Osteoblast (primary cell): ENCODE measurements at regions not wholly inside any gene's neighbourhood (a gene's known extent, or its start where the extent isn't known, plus 50 kb on each side); places are given as distances from the start of the nearest gene placed in this dataset.

Experiments used
- DNase-seq: peaks from one replicate; pipeline ENCODE4 v3.0.0; 2011; ENCODE audit warnings: low spot score, mixed read lengths; ENCODE audit not compliant: insufficient read length; ENCODE audit errors: missing footprints
- H2AFZ ChIP-seq: 2 replicates; pipeline ENCODE4 v1.6.0; 2011; ENCODE audit warnings: mild to moderate bottlenecking, low read length
- H3K27ac ChIP-seq: 2 replicates; pipeline ENCODE4 v1.5.1; 2011; ENCODE audit warnings: mild to moderate bottlenecking, low read depth, low read length, moderate library complexity
- H3K27me3 ChIP-seq: 2 replicates; pipeline ENCODE4 v1.6.0; 2012; ENCODE audit warnings: mild to moderate bottlenecking, control low read depth, inconsistent platforms, low read length, moderate library complexity; ENCODE audit not compliant: insufficient read depth
- H3K36me3 ChIP-seq: 2 replicates; pipeline ENCODE4 v1.5.1; 2011; ENCODE audit warnings: mild to moderate bottlenecking, low read length, control low read depth, moderate library complexity; ENCODE audit not compliant: insufficient read depth
- H3K4me1 ChIP-seq: 2 replicates; pipeline ENCODE4 v1.5.1; 2011; ENCODE audit warnings: mild to moderate bottlenecking, low read length, control low read depth, moderate library complexity; ENCODE audit not compliant: insufficient read depth
- H3K4me2 ChIP-seq: 2 replicates; pipeline ENCODE4 v1.6.0; 2011; ENCODE audit warnings: mild to moderate bottlenecking, low read length; ENCODE audit not compliant: insufficient read depth
- H3K4me3 ChIP-seq: fragments of 200-600 bp; sonication (generic); 3 replicates; pipeline ENCODE4 v1.5.1; 2012; ENCODE audit warnings: mild to moderate bottlenecking, low read length, inconsistent platforms; ENCODE audit not compliant: insufficient read depth
- H3K79me2 ChIP-seq: 2 replicates; pipeline ENCODE4 v1.6.0; 2012; ENCODE audit warnings: mild to moderate bottlenecking, low read length, control low read depth, inconsistent platforms; ENCODE audit not compliant: insufficient read depth
- H3K9me3 ChIP-seq: 2 replicates; pipeline ENCODE4 v1.5.1; 2011; ENCODE audit warnings: low read depth, low read length, control low read depth
- H4K20me1 ChIP-seq: 2 replicates; pipeline ENCODE4 v1.6.0; 2012; ENCODE audit warnings: mild to moderate bottlenecking, low read length, control low read depth; ENCODE audit not compliant: insufficient read depth
- CTCF ChIP-seq: IDR thresholded peaks from 2 replicates; pipeline ENCODE4 v1.5.1; 2011; ENCODE audit warnings: mild to moderate bottlenecking, low read depth, low read length, moderate library complexity; ENCODE audit errors: extremely low read depth

DNA sequence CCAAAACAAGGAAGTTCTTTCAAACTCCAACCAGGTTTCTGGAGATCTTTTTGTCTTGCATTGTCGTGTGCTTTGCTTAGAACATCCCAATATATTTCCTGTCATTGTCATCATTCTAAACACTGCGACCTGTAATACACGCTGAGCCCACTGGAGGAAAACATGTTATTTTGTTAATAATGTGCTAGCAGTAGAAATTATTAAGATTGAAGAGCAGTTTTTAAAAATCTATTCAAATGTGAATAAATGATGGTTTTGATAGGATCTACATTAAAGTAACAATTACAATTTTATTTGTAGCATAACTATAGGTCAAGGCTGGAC, 268.5 kb downstream of the PTPRC start:
- no peaks in the 10 kb centered on the region for H3K9me3 ChIP-seq
- no peak for TF ChIP-seq CTCF
- peaks cover 87% of the 10 kb centered on the region for H3K79me2 ChIP-seq
- no peak overlapping the region for H3K27ac ChIP-seq
- no peak overlapping the region for H3K4me3 ChIP-seq
- no peak for DNase-seq
- H3K27me3 ChIP-seq, result no peaks in the 10 kb centered on the region
- H3K36me3 ChIP-seq, result no peaks in the 10 kb centered on the region
- H2AFZ ChIP-seq, result no peak overlapping the region
- peaks cover 15% of the 10 kb centered on the region for H4K20me1 ChIP-seq
- no peak overlapping the region for H3K4me2 ChIP-seq
- peaks cover 21% of the 10 kb centered on the region for H3K4me1 ChIP-seq

- DNase-seq, result no peak
- Histone ChIP-seq H3K27ac (peak overlapping the region; percentile 4), H4K20me1 (peaks cover 19% of the 10 kb centered on the region), H3K36me3 (peaks cover under 1% of the 10 kb centered on the region), H3K79me2 (peaks cover 87% of the 10 kb centered on the region), H3K27me3 (no peaks in the 10 kb centered on the region), H3K9me3 (no peaks in the 10 kb centered on the region), H2AFZ (no peak overlapping the region), H3K4me2 (no peak overlapping the region), H3K4me3 (no peak overlapping the region), H3K4me1 (peaks cover 37% of the 10 kb centered on the region)
- no peak for TF ChIP-seq CTCF
Measured at GRCh38 chr1:198908995-198909394, 270.2 kb downstream of the PTPRC start.

DNA sequence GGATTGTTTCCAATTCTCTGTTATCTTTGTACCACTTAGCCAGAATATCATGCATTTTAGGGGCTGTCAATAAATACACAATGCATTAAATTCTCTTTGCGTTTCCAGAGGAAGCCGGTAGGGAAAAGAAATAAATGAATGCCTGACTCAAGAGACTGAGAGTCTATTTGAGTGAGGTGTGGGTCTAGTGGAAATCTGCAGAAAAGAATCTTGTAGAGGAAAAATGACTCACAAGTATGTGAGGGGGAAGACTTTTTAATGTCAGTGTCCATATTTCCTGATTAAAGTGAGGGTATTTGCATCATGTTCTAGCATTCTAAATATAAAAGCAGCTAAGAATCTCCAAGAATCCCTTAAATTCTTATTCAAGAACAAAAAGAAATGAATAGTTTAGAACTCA, 271.1 kb downstream of the PTPRC start:
- Histone ChIP-seq H2AFZ (no peak overlapping the region), H3K36me3 (peaks cover 7% of the 10 kb centered on the region), H3K27me3 (no peaks in the 10 kb centered on the region), H3K4me3 (no peak overlapping the region), H3K9me3 (no peaks in the 10 kb centered on the region), H4K20me1 (peaks cover 26% of the 10 kb centered on the region), H3K27ac (peak overlapping the region; percentile 19), H3K4me1 (peaks cover 37% of the 10 kb centered on the region), H3K4me2 (peak overlapping the region; percentile 44), H3K79me2 (peaks cover 89% of the 10 kb centered on the region)
- no peak for TF ChIP-seq CTCF
- no peak for DNase-seq

GRCh38 chr1:198910816-198911215, 272.0 kb downstream of the PTPRC start:
- Histone ChIP-seq H3K4me3 (no peak overlapping the region), H3K36me3 (peaks cover 7% of the 10 kb centered on the region), H3K27ac (no peak overlapping the region), H2AFZ (no peak overlapping the region), H3K9me3 (no peaks in the 10 kb centered on the region), H4K20me1 (peaks cover 32% of the 10 kb centered on the region), H3K4me1 (peaks cover 34% of the 10 kb centered on the region), H3K79me2 (peaks cover 88% of the 10 kb centered on the region), H3K27me3 (no peaks in the 10 kb centered on the region), H3K4me2 (no peak overlapping the region)
- TF ChIP-seq CTCF, result no peak
- no peak for DNase-seq
